ENCODE measurements at regions not wholly inside any gene's neighbourhood (a gene's known extent, or its start where the extent isn't known, plus 50 kb on each side); places are given as distances from the start of the nearest gene placed in this dataset.

GRCh38 chr5:68037546-68037945 is 178.0 kb upstream of the PIK3R1 start:
- Mint-ChIP-seq H3K27me3 (ENCODE audit: low read depth) (no peaks in the 10 kb centered on the region), H3K4me1 (peaks cover 11% of the 10 kb centered on the region), H3K4me3 (no peak overlapping the region), H3K9me3 (peaks cover 7% of the 10 kb centered on the region), H3K36me3 (no peaks in the 10 kb centered on the region), H3K27ac (no peak overlapping the region)
- ChIA-PET CTCF (no interaction called here), POLR2A (no interaction called here)
- no peak for DNase-seq (ENCODE audit: low spot score)
- TF ChIP-seq MXD4 (CRISPR knock-in tag; IDR thresholded peaks at IDR 0.05; ENCODE audit: borderline replicate concordance) (no peak), MYBL2 (CRISPR knock-in tag; IDR thresholded peaks at IDR 0.05) (no peak), AFF4 (CRISPR knock-in tag; IDR thresholded peaks at IDR 0.05; ENCODE audit: borderline replicate concordance) (no peak), ZNF317 (CRISPR knock-in tag; IDR thresholded peaks at IDR 0.05; ENCODE audit: borderline replicate concordance, low read depth) (no peak), CREM (CRISPR knock-in tag; IDR thresholded peaks at IDR 0.05) (no peak), ZNF671 (CRISPR knock-in tag; IDR thresholded peaks at IDR 0.05) (no peak), ERG (CRISPR knock-in tag; IDR thresholded peaks at IDR 0.05) (no peak), JUN (CRISPR knock-in tag; IDR thresholded peaks at IDR 0.05) (no peak), NR2C2 (CRISPR knock-in tag; IDR thresholded peaks at IDR 0.05) (no peak), NR3C1 (CRISPR knock-in tag; conservative IDR thresholded peaks at IDR 0.05; ENCODE audit: low read depth) (no peak), GRHL2 (CRISPR knock-in tag; IDR thresholded peaks at IDR 0.05; ENCODE audit: insufficient replicate concordance, severe bottlenecking) (no peak), ARID4B (CRISPR knock-in tag; IDR thresholded peaks at IDR 0.05; ENCODE audit: borderline replicate concordance) (no peak), CREB1 (CRISPR knock-in tag; IDR thresholded peaks at IDR 0.05) (no peak), IRF2 (CRISPR knock-in tag; IDR thresholded peaks at IDR 0.05; ENCODE audit: borderline replicate concordance, low read depth) (no peak)
- TF ChIP-seq, protein P1, sequence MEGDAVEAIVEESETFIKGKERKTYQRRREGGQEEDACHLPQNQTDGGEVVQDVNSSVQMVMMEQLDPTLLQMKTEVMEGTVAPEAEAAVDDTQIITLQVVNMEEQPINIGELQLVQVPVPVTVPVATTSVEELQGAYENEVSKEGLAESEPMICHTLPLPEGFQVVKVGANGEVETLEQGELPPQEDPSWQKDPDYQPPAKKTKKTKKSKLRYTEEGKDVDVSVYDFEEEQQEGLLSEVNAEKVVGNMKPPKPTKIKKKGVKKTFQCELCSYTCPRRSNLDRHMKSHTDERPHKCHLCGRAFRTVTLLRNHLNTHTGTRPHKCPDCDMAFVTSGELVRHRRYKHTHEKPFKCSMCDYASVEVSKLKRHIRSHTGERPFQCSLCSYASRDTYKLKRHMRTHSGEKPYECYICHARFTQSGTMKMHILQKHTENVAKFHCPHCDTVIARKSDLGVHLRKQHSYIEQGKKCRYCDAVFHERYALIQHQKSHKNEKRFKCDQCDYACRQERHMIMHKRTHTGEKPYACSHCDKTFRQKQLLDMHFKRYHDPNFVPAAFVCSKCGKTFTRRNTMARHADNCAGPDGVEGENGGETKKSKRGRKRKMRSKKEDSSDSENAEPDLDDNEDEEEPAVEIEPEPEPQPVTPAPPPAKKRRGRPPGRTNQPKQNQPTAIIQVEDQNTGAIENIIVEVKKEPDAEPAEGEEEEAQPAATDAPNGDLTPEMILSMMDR (IDR thresholded peaks at IDR 0.05): no peak
- TF ChIP-seq, protein P2, sequence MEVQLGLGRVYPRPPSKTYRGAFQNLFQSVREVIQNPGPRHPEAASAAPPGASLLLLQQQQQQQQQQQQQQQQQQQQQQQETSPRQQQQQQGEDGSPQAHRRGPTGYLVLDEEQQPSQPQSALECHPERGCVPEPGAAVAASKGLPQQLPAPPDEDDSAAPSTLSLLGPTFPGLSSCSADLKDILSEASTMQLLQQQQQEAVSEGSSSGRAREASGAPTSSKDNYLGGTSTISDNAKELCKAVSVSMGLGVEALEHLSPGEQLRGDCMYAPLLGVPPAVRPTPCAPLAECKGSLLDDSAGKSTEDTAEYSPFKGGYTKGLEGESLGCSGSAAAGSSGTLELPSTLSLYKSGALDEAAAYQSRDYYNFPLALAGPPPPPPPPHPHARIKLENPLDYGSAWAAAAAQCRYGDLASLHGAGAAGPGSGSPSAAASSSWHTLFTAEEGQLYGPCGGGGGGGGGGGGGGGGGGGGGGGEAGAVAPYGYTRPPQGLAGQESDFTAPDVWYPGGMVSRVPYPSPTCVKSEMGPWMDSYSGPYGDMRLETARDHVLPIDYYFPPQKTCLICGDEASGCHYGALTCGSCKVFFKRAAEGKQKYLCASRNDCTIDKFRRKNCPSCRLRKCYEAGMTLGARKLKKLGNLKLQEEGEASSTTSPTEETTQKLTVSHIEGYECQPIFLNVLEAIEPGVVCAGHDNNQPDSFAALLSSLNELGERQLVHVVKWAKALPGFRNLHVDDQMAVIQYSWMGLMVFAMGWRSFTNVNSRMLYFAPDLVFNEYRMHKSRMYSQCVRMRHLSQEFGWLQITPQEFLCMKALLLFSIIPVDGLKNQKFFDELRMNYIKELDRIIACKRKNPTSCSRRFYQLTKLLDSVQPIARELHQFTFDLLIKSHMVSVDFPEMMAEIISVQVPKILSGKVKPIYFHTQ (CRISPR knock-in tag; IDR thresholded peaks at IDR 0.05): no peak
- ATAC-seq: no peak

All from WTC11 (cell line).